Liver (tissue), 8 donors: ENCODE measurements at regions not wholly inside any gene's neighbourhood (a gene's known extent, or its start where the extent isn't known, plus 50 kb on each side); places are given as distances from the start of the nearest gene placed in this dataset.

Experiments
- DNase-seq: peaks from one replicate; pipeline ENCODE4 v3.0.0-alpha.2; 2017; ENCODE audit warnings: low spot score
- H3K27ac ChIP-seq, 2 donors: one replicate each; pipeline ENCODE4 v1.7.0; 2013; ENCODE audit warnings: inconsistent platforms in 2 of 2, low read length in 2 of 2, control low read depth in 1 of 2, low read depth in 1 of 2, mild to moderate bottlenecking in 1 of 2
- H3K27me3 ChIP-seq, 4 donors: one replicate each; pipeline versions ENCODE4 v1.6.1 to v1.7.0; 2013; ENCODE audit warnings: low read length in 3 of 4, inconsistent platforms in 1 of 4, mild to moderate bottlenecking in 1 of 4, moderate library complexity in 1 of 4; ENCODE audit not compliant: control insufficient read depth in 4 of 4, insufficient read depth in 4 of 4
- H3K36me3 ChIP-seq, 4 donors: one replicate each; pipeline versions ENCODE4 v1.6.1 to v1.7.0; 2013; ENCODE audit warnings: low read length in 3 of 4, mild to moderate bottlenecking in 3 of 4, low read depth in 1 of 4, moderate library complexity in 1 of 4; ENCODE audit not compliant: control insufficient read depth in 4 of 4, insufficient read depth in 3 of 4
- H3K4me1 ChIP-seq, 4 donors: one replicate each; pipeline versions ENCODE4 v1.6.1 to v1.7.0; 2013; ENCODE audit warnings: low read length in 3 of 4, mild to moderate bottlenecking in 3 of 4, moderate library complexity in 1 of 4; ENCODE audit not compliant: control insufficient read depth in 4 of 4, insufficient read depth in 4 of 4
- H3K4me3 ChIP-seq, 3 donors: one replicate each; pipeline versions ENCODE4 v1.6.1 to v1.7.0; 2013; ENCODE audit warnings: low read length in 3 of 3, control low read depth in 1 of 3, low read depth in 1 of 3, mild to moderate bottlenecking in 1 of 3
- H3K9ac ChIP-seq, 2 donors: one replicate each; pipeline ENCODE4 v1.7.0; 2013; ENCODE audit warnings: low read length in 2 of 2, mild to moderate bottlenecking in 2 of 2, moderate library complexity in 2 of 2, control low read depth in 1 of 2, low read depth in 1 of 2
- H3K9me3 ChIP-seq, 4 donors: one replicate each; pipeline versions ENCODE4 v1.6.1 to v1.7.0; 2013; ENCODE audit warnings: low read length in 3 of 4; ENCODE audit not compliant: control insufficient read depth in 4 of 4
- ATF3 ChIP-seq: IDR thresholded peaks from 2 replicates; pipeline ENCODE4 v1.6.1; 2016; ENCODE audit warnings: antibody characterized with exemption
- CTCF ChIP-seq: fragments of 150-350 bp; IDR thresholded peaks from 2 replicates; pipeline ENCODE4 v1.5.1; 2017; ENCODE audit warnings: improper control_type of control experiment, low read depth, low read length; ENCODE audit not compliant: missing input control
- EGR1 ChIP-seq, 2 donors: IDR thresholded peaks; 2 replicates each; pipeline ENCODE4 v1.6.1; 2016 to 2018; ENCODE audit warnings: antibody characterized with exemption in 2 of 2, low read depth in 2 of 2
- FOXA1 ChIP-seq: IDR thresholded peaks from 2 replicates; pipeline ENCODE4 v1.6.1; 2016; ENCODE audit warnings: antibody characterized with exemption
- FOXA2 ChIP-seq: IDR thresholded peaks from 2 replicates; pipeline ENCODE4 v1.6.1; 2016; ENCODE audit warnings: antibody characterized with exemption
- GABPA ChIP-seq, 2 donors: IDR thresholded peaks in 1 of 2; conservative IDR thresholded peaks in 1 of 2; 2 replicates each; pipeline ENCODE4 v1.6.1; 2016; ENCODE audit warnings: antibody characterized with exemption in 2 of 2, mild to moderate bottlenecking in 1 of 2, moderate library complexity in 1 of 2
- HNF4A ChIP-seq, 2 donors: conservative IDR thresholded peaks; 2 replicates each; pipeline ENCODE4 v1.6.1; 2016; ENCODE audit warnings: antibody characterized with exemption in 2 of 2, mild to moderate bottlenecking in 2 of 2
- NR2F2 ChIP-seq: IDR thresholded peaks from 2 replicates; pipeline ENCODE4 v1.6.1; 2016; ENCODE audit warnings: antibody characterized with exemption
- RAD21 ChIP-seq, 2 donors: IDR thresholded peaks; 2 replicates each; pipeline ENCODE4 v1.6.1; 2016; ENCODE audit warnings: antibody characterized with exemption in 2 of 2, mild to moderate bottlenecking in 2 of 2
- REST ChIP-seq: IDR thresholded peaks from 2 replicates; pipeline ENCODE4 v1.6.1; 2016; ENCODE audit warnings: antibody characterized with exemption, mild to moderate bottlenecking
- YY1 ChIP-seq: IDR thresholded peaks from 2 replicates; pipeline ENCODE4 v1.6.1; 2016; ENCODE audit warnings: antibody characterized with exemption, mild to moderate bottlenecking
- WGBS: extraction: QIAGEN DNeasy Blood & Tissue Kit; methylation state at CpG from one replicate; pipeline ENCODE4 v1.1.7; 2013; 5-methylcytosine and 5-hydroxymethylcytosine counted together
- donor health status: healthy.
- donor health status: healthy.
- donor health status: healthy.
- donor health status: healthy.
- donor health status: healthy.

- Histone ChIP-seq H3K4me3 (no peak overlapping the region), H3K4me1 (no peaks in the 10 kb centered on the region), H3K9me3 (no peaks in the 10 kb centered on the region), H3K36me3 (no peaks in the 10 kb centered on the region), H3K9ac (no peak overlapping the region), H3K27ac (no peak overlapping the region), H3K27me3 (no peaks in the 10 kb centered on the region)
- no peak for TF ChIP-seq NR2F2
- DNase-seq = no peak
Observed at GRCh38 chr14:29421156-29421728, 506.4 kb downstream of the PRKD1 start.

- Histone ChIP-seq H3K9me3 (no peaks in the 10 kb centered on the region), H3K36me3 (no peaks in the 10 kb centered on the region), H3K27me3 (peaks cover 0 to 2% (median 0%) of the 10 kb centered on the region in 4 donors), H3K4me3 (no peak overlapping the region), H3K9ac (no peak overlapping the region), H3K27ac (no peak overlapping the region), H3K4me1 (no peaks in the 10 kb centered on the region)
- TF ChIP-seq HNF4A (conservative IDR thresholded peaks at IDR 0.05) = no peak
- no peak for TF ChIP-seq CTCF
- no peak for TF ChIP-seq YY1
- TF ChIP-seq FOXA1 = no peak
- no peak for TF ChIP-seq GABPA (IDR thresholded peaks at IDR 0.05 in 1 of 2, conservative IDR thresholded peaks at IDR 0.05 in 1 of 2)
- no peak for TF ChIP-seq REST
- 61% methylated on average over 5 of the region's 5 CpGs for WGBS
- DNase-seq = no peak
Observed at GRCh38 chr14:29425705-29426482, 501.8 kb downstream of the PRKD1 start.

GRCh38 chr14:29442696-29443095 lies 485.0 kb downstream of the PRKD1 start:
- WGBS = 52% methylated on average over 3 of the region's 3 CpGs
- no peaks in the 10 kb centered on the region for H3K9me3 ChIP-seq
- no peak for DNase-seq
- TF ChIP-seq FOXA2 = no peak
- TF ChIP-seq EGR1 (IDR thresholded peaks at IDR 0.05; ENCODE audit: low read depth in 2 of 2) = no peak
- TF ChIP-seq RAD21 (IDR thresholded peaks at IDR 0.05) = no peak
- TF ChIP-seq CTCF = no peak
- TF ChIP-seq ATF3 = no peak
- TF ChIP-seq REST = no peak
- no peak for TF ChIP-seq GABPA (IDR thresholded peaks at IDR 0.05 in 1 of 2, conservative IDR thresholded peaks at IDR 0.05 in 1 of 2)
- no peak for TF ChIP-seq HNF4A (conservative IDR thresholded peaks at IDR 0.05)
- TF ChIP-seq YY1 = no peak

More at GRCh38 chr14:29442696-29443095, 485.0 kb downstream of the PRKD1 start:
- Histone ChIP-seq H3K4me3 (no peak overlapping the region), H3K4me1 (no peaks in the 10 kb centered on the region), H3K27ac (no peak overlapping the region), H3K9ac (no peak overlapping the region), H3K27me3 (peaks cover 0 to 2% (median 0%) of the 10 kb centered on the region in 4 donors), H3K36me3 (no peaks in the 10 kb centered on the region)
